A549 (cell line): ENCODE measurements at regions not wholly inside any gene's neighbourhood (a gene's known extent, or its start where the extent isn't known, plus 50 kb on each side); places are given as distances from the start of the nearest gene placed in this dataset.

Experiments used
- ATAC-seq, 2 experiments: fragments of 200-7000 bp in 1 of 2; fragments of >200 bp in 1 of 2; cut with Nextera tagmentation in 1 of 2; cut with Tn5 transposase in 1 of 2; 3 replicates each; pipeline versions ENCODE4 v1.8.0 to v1.9.1; 2018 to 2020; ENCODE audit warnings: mild to moderate bottlenecking in 1 of 2, moderate library complexity in 1 of 2
- CTCF ChIA-PET: fragments of 300-600 bp; sonication (Branson Sonifier 250); formaldehyde crosslinking; extraction: SDS; loops from one replicate; lab custom pipeline; 2021; ENCODE audit warnings: antibody characterized with exemption, inconsistent platforms; lab: Yijun Ruan, JAX
- POLR2A ChIA-PET: fragments of 350-600 bp; formaldehyde crosslinking; extraction: SDS; loops from one replicate; lab custom pipeline; 2021; ENCODE audit warnings: antibody characterized with exemption, inconsistent platforms; lab: Yijun Ruan, JAX
- DNase-seq, 2 experiments: peaks; one replicate each; pipeline versions ENCODE4 v3.0.0 to v3.0.0-alpha.2; 2011 to 2016; ENCODE audit warnings: low read depth in 1 of 2, low spot score in 1 of 2
- FAIRE-seq: peaks from 2 replicates; lab custom pipeline; 2011; peaks lifted over from hg19 to GRCh38; lab: Jason Lieb, UNC
- H3K27ac ChIP-seq, 2 experiments: fragments of >200 bp; sonication (Bioruptor Twin); formaldehyde crosslinking; 3 replicates each; pipeline ENCODE4 v1.5.1; 2016 to 2017
- H3K4me1 ChIP-seq: fragments of >200 bp; sonication (Bioruptor Twin); formaldehyde crosslinking; 3 replicates; pipeline ENCODE4 v1.6.1; 2016
- H3K4me2 ChIP-seq: fragments of >200 bp; sonication (Bioruptor Twin); formaldehyde crosslinking; 3 replicates; pipeline ENCODE4 v1.6.1; 2016
- H3K4me3 ChIP-seq: fragments of >200 bp; sonication (Bioruptor Twin); formaldehyde crosslinking; 3 replicates; pipeline ENCODE4 v1.5.1; 2016
- H3K9me3 ChIP-seq: fragments of >200 bp; sonication (Bioruptor Twin); formaldehyde crosslinking; 3 replicates; pipeline ENCODE4 v1.6.1; 2016
- BHLHE40 ChIP-seq: IDR thresholded peaks from 2 replicates; pipeline ENCODE4 v1.6.1; 2012; ENCODE audit warnings: low read depth, low read length, inconsistent platforms
- CBX8 ChIP-seq: fragments of 200-600 bp; sonication (generic); IDR thresholded peaks from 2 replicates; pipeline ENCODE4 v1.6.1; 2016
- CHD2 ChIP-seq: fragments of 150-350 bp; IDR thresholded peaks from 2 replicates; pipeline ENCODE4 v1.6.1; 2014; ENCODE audit warnings: low read length; ENCODE audit not compliant: partially characterized antibody
- CTCF ChIP-seq: fragments of >200 bp; sonication (Bioruptor Twin); formaldehyde crosslinking; IDR thresholded peaks from 3 replicates; pipeline ENCODE4 v1.5.1; 2016
- FOSB ChIP-seq: fragments of 250-450 bp; sonication (Bioruptor Pico); IDR thresholded peaks from 2 replicates; pipeline ENCODE4 v1.5.0; 2020; ENCODE audit warnings: mild to moderate bottlenecking, moderate library complexity
- FOSL2 ChIP-seq, 2 experiments: fragments of 450-650 bp in 1 of 2; fragments of >200 bp in 1 of 2; sonication (Bioruptor Twin) in 1 of 2; formaldehyde crosslinking; IDR thresholded peaks; 2 replicates each; pipeline versions ENCODE4 v1.5.0 to v1.6.1; 2016 to 2020; ENCODE audit warnings: mild to moderate bottlenecking in 1 of 2, moderate library complexity in 1 of 2
- FOXS1 ChIP-seq: fragments of 250-450 bp; sonication (Bioruptor Pico); IDR thresholded peaks from 2 replicates; pipeline ENCODE4 v1.5.0; 2020; ENCODE audit warnings: mild to moderate bottlenecking, moderate library complexity
- GATA3 ChIP-seq: IDR thresholded peaks from 2 replicates; pipeline ENCODE4 v1.6.1; 2012; ENCODE audit warnings: borderline replicate concordance
- HDAC2 ChIP-seq: fragments of 200-600 bp; sonication (generic); IDR thresholded peaks from 2 replicates; pipeline ENCODE4 v1.6.1; 2016
- HES2 ChIP-seq: fragments of >200 bp; sonication (Bioruptor Twin); formaldehyde crosslinking; IDR thresholded peaks from 2 replicates; pipeline ENCODE4 v1.6.1; 2016
- HEYL ChIP-seq: fragments of 250-450 bp; sonication (Bioruptor Pico); IDR thresholded peaks from 2 replicates; pipeline ENCODE4 v1.8.0; 2021; ENCODE audit warnings: mild to moderate bottlenecking, moderate library complexity
- HOXB5 ChIP-seq: fragments of 250-450 bp; sonication (Bioruptor Pico); IDR thresholded peaks from 2 replicates; pipeline ENCODE4 v1.5.0; 2020; ENCODE audit warnings: mild to moderate bottlenecking, moderate library complexity
- JUN ChIP-seq, 2 experiments: fragments of >200 bp; sonication (Bioruptor Twin); formaldehyde crosslinking; IDR thresholded peaks; 2 replicates in 1 of 2; 3 replicates in 1 of 2; pipeline ENCODE4 v1.6.1; 2016 to 2017
- JUNB ChIP-seq: fragments of >200 bp; sonication (Bioruptor Twin); formaldehyde crosslinking; IDR thresholded peaks from 2 replicates; pipeline ENCODE4 v1.6.1; 2016
- KDM1A ChIP-seq: fragments of 200-600 bp; sonication (generic); IDR thresholded peaks from 2 replicates; pipeline ENCODE4 v1.6.1; 2016; ENCODE audit warnings: low read depth, mild to moderate bottlenecking
- KDM5A ChIP-seq: fragments of 200-600 bp; sonication (generic); IDR thresholded peaks from 2 replicates; pipeline ENCODE4 v1.6.1; 2016; ENCODE audit warnings: antibody characterized with exemption, mild to moderate bottlenecking
- NFE2L2 ChIP-seq: fragments of 150-350 bp; conservative IDR thresholded peaks from 2 replicates; pipeline ENCODE4 v1.6.1; 2014; ENCODE audit warnings: low read length
- NR3C1 ChIP-seq: fragments of >200 bp; sonication (Bioruptor Twin); formaldehyde crosslinking; IDR thresholded peaks from 3 replicates; pipeline ENCODE4 v1.6.1; 2017
- PHF8 ChIP-seq: fragments of 200-600 bp; sonication (generic); IDR thresholded peaks from 2 replicates; pipeline ENCODE4 v1.6.1; 2016; ENCODE audit warnings: low read depth, mild to moderate bottlenecking, antibody characterized with exemption, moderate library complexity, borderline replicate concordance
- POLR2AphosphoS2 ChIP-seq: conservative IDR thresholded peaks from 2 replicates; pipeline ENCODE4 v1.6.1; 2012; ENCODE audit warnings: low read length, improper control_type of control experiment, inconsistent platforms
- RAD21 ChIP-seq, 2 experiments: fragments of >200 bp in 1 of 2; sonication (Bioruptor Twin) in 1 of 2; formaldehyde crosslinking in 1 of 2; IDR thresholded peaks in 1 of 2; conservative IDR thresholded peaks in 1 of 2; 2 replicates in 1 of 2; 3 replicates in 1 of 2; pipeline ENCODE4 v1.6.1; 2012 to 2018; ENCODE audit warnings: inconsistent platforms in 1 of 2
- RCOR1 ChIP-seq: fragments of 150-350 bp; IDR thresholded peaks from 2 replicates; pipeline ENCODE4 v1.6.1; 2014; ENCODE audit warnings: antibody characterized with exemption, low read length, low read depth
- REST ChIP-seq: fragments of 200-600 bp; sonication (generic); IDR thresholded peaks from 2 replicates; pipeline ENCODE4 v1.6.1; 2016; ENCODE audit warnings: antibody characterized with exemption, mild to moderate bottlenecking, moderate library complexity
- SREBF2 ChIP-seq: fragments of 450-650 bp; IDR thresholded peaks from 2 replicates; pipeline ENCODE4 v1.6.1; 2014; ENCODE audit warnings: mild to moderate bottlenecking, moderate library complexity
- TFCP2L1 ChIP-seq: fragments of 250-450 bp; sonication (Bioruptor Pico); IDR thresholded peaks from 2 replicates; pipeline ENCODE4 v1.5.0; 2021; ENCODE audit warnings: mild to moderate bottlenecking
- ZC3H11A ChIP-seq: fragments of 450-650 bp; IDR thresholded peaks from 2 replicates; pipeline ENCODE4 v1.6.1; 2014; ENCODE audit warnings: antibody characterized with exemption, mild to moderate bottlenecking
- ZFP36 ChIP-seq: fragments of 450-650 bp; IDR thresholded peaks from 2 replicates; pipeline ENCODE4 v1.6.1; 2014; ENCODE audit warnings: borderline replicate concordance; ENCODE audit not compliant: partially characterized antibody
- ZSCAN20 ChIP-seq: fragments of 250-450 bp; sonication (Bioruptor Pico); IDR thresholded peaks from 2 replicates; pipeline ENCODE4 v1.8.0; 2022; ENCODE audit warnings: mild to moderate bottlenecking, moderate library complexity
- WGBS: methylation state at CpG from one replicate; pipeline ENCODE4 v1.1.6; 2017; ENCODE audit errors: missing lambda C conversion rate; 5-methylcytosine and 5-hydroxymethylcytosine counted together
- TF ChIP-seq, protein P1 (sequence below): fragments of 150-350 bp; IDR thresholded peaks from 2 replicates; pipeline ENCODE4 v1.6.1; 2014; ENCODE audit warnings: low read depth, mild to moderate bottlenecking, low read length

- no peak for DNase-seq
- WGBS = 19% methylated on average over 3 of the region's 3 CpGs
- H3K9me3 ChIP-seq = peaks cover under 1% of the 10 kb centered on the region; the same call in 1 of the 3 replicates
- H3K4me3 ChIP-seq = no peak overlapping the region
- H3K4me2 ChIP-seq = no peak overlapping the region
- TF ChIP-seq NR3C1 = no peak
- TF ChIP-seq FOSB (CRISPR knock-in tag) = no peak
- no peak for TF ChIP-seq PHF8
- no peak for TF ChIP-seq JUNB
- TF ChIP-seq HES2 = no peak
- no peak for TF ChIP-seq KDM1A
- no peak for TF ChIP-seq HEYL
- TF ChIP-seq SREBF2 = no peak
- ChIA-PET POLR2A (interaction anchor here (0.6 kb wide), 1 partner anchor 51 kb away, joined by 3 read pairs; no protein-coding TSS in a partner anchor), CTCF (interaction anchor here (0.6 to 1.9 kb wide), 2 partner anchors 114 to 1308 kb away, joined by 4 to 5 read pairs; no protein-coding TSS in a partner anchor)
- no peak for FAIRE-seq
- no peak overlapping the region for H3K27ac ChIP-seq
- no peak for ATAC-seq
- 0 out of 3 replicates have a peak, but pooled peaks cover 3% of the 10 kb centered on the region for H3K4me1 ChIP-seq
These were observed 489.8 kb downstream of the TYW1 start for GRCh38 chr7:67486401-67486800.

GRCh38 chr7:67487316-67487715, 490.7 kb downstream of the TYW1 start:
- CTCF ChIA-PET = interaction anchor here (1.9 kb wide), 1 partner anchor 115 kb away, joined by 4 read pairs; no protein-coding TSS in a partner anchor
- no peak for TF ChIP-seq JUN (IDR thresholded peaks at IDR 0.05)
- TF ChIP-seq POLR2AphosphoS2 = no peak
- no peak for TF ChIP-seq CBX8
- no peak for TF ChIP-seq CHD2
- TF ChIP-seq SREBF2 = no peak
- no peak for TF ChIP-seq PHF8
- TF ChIP-seq JUNB = no peak
- TF ChIP-seq NFE2L2 = no peak
- no peak for TF ChIP-seq BHLHE40
- H3K27ac ChIP-seq = no peak overlapping the region
- POLR2A ChIA-PET = no interaction called here
- ATAC-seq (no peak), DNase-seq (no peak), FAIRE-seq (no peak)
- H3K4me3 ChIP-seq = no peak overlapping the region
- H3K4me2 ChIP-seq = no peak overlapping the region
- WGBS = 12% methylated on average over 7 of the region's 7 CpGs
- peaks cover 3% of the 10 kb centered on the region; the same call in 1 of the 3 replicates for H3K9me3 ChIP-seq
- 0 out of 3 replicates have a peak, but pooled peaks cover 3% of the 10 kb centered on the region for H3K4me1 ChIP-seq

GRCh38 chr7:67489881-67490280, 493.2 kb downstream of the TYW1 start:
- FAIRE-seq (no peak), DNase-seq (no peak), ATAC-seq (no peak)
- H3K9me3 ChIP-seq = peaks cover 3% of the 10 kb centered on the region; the same call in 1 of the 3 replicates
- no peak overlapping the region for H3K4me2 ChIP-seq
- no peaks in the 10 kb centered on the region for H3K4me1 ChIP-seq
- CTCF ChIA-PET = interaction anchor here (1.0 kb wide), 1 partner anchor 75 kb away, joined by 3 read pairs; no protein-coding TSS in a partner anchor
- POLR2A ChIA-PET = no interaction called here
- 38% methylated on average over 5 of the region's 5 CpGs for WGBS
- H3K27ac ChIP-seq = no peak overlapping the region
- H3K4me3 ChIP-seq = no peak overlapping the region
- TF ChIP-seq RAD21 (conservative IDR thresholded peaks at IDR 0.05 in 1 of 2, IDR thresholded peaks at IDR 0.05 in 1 of 2) = no peak
- no peak for TF ChIP-seq HES2
- TF ChIP-seq JUN (IDR thresholded peaks at IDR 0.05) = no peak
- TF ChIP-seq, protein P1, sequence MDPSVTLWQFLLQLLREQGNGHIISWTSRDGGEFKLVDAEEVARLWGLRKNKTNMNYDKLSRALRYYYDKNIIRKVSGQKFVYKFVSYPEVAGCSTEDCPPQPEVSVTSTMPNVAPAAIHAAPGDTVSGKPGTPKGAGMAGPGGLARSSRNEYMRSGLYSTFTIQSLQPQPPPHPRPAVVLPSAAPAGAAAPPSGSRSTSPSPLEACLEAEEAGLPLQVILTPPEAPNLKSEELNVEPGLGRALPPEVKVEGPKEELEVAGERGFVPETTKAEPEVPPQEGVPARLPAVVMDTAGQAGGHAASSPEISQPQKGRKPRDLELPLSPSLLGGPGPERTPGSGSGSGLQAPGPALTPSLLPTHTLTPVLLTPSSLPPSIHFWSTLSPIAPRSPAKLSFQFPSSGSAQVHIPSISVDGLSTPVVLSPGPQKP = no peak
- no peak for TF ChIP-seq HOXB5 (CRISPR knock-in tag)
- TF ChIP-seq FOXS1 = no peak
- TF ChIP-seq ZSCAN20 (CRISPR knock-in tag) = no peak
- TF ChIP-seq ZC3H11A = no peak
- no peak for TF ChIP-seq GATA3
- TF ChIP-seq HDAC2 = no peak
- no peak for TF ChIP-seq TFCP2L1 (CRISPR knock-in tag)
- TF ChIP-seq RCOR1 = no peak
- no peak for TF ChIP-seq KDM5A
- TF ChIP-seq JUNB = no peak
- no peak for TF ChIP-seq REST
- no peak for TF ChIP-seq FOSL2 (IDR thresholded peaks at IDR 0.05)
- TF ChIP-seq FOSL2 (CRISPR knock-in tag; IDR thresholded peaks at IDR 0.05) = no peak
- no peak for TF ChIP-seq ZFP36
- TF ChIP-seq CTCF = no peak
